ENCODE measurements at regions not wholly inside any gene's neighbourhood (a gene's known extent, or its start where the extent isn't known, plus 50 kb on each side); places are given as distances from the start of the nearest gene placed in this dataset.

DNA sequence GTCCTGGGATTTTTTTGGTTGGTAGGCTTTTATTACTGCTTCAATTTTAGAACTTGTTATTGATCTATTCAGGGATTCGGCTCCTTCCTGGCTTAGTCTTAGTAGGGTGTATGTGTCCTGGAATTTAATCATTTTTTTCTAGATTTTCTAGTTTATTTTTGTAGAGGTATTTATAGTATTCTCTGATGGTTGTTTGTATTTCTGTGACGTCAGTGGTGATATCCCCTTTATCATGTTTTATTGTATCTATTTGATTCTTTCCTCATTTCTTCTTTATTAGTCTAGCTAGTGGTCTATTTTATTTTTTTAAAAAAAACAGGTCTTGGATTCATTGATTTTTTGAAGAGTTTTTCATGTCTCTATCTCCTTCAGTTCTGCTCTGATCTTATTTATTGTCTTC lies 193.3 kb upstream of the MAP2 start:
- no peak overlapping the region for H3K27ac ChIP-seq (ENCODE audit: low read length)
- TF ChIP-seq EZH2 (IDR thresholded peaks at IDR 0.05; ENCODE audit: borderline replicate concordance, insufficient read depth, low read length, poor library complexity, severe bottlenecking): no peak
- TF ChIP-seq RAD21 (conservative IDR thresholded peaks at IDR 0.05): no peak
- TF ChIP-seq SMC3 (conservative IDR thresholded peaks at IDR 0.05; ENCODE audit: poor library complexity): no peak
- no peak for TF ChIP-seq POLR2AphosphoS5 (IDR thresholded peaks at IDR 0.05)
- TF ChIP-seq MXI1 (conservative IDR thresholded peaks at IDR 0.05; ENCODE audit: poor library complexity, severe bottlenecking): no peak
- TF ChIP-seq, protein P1, sequence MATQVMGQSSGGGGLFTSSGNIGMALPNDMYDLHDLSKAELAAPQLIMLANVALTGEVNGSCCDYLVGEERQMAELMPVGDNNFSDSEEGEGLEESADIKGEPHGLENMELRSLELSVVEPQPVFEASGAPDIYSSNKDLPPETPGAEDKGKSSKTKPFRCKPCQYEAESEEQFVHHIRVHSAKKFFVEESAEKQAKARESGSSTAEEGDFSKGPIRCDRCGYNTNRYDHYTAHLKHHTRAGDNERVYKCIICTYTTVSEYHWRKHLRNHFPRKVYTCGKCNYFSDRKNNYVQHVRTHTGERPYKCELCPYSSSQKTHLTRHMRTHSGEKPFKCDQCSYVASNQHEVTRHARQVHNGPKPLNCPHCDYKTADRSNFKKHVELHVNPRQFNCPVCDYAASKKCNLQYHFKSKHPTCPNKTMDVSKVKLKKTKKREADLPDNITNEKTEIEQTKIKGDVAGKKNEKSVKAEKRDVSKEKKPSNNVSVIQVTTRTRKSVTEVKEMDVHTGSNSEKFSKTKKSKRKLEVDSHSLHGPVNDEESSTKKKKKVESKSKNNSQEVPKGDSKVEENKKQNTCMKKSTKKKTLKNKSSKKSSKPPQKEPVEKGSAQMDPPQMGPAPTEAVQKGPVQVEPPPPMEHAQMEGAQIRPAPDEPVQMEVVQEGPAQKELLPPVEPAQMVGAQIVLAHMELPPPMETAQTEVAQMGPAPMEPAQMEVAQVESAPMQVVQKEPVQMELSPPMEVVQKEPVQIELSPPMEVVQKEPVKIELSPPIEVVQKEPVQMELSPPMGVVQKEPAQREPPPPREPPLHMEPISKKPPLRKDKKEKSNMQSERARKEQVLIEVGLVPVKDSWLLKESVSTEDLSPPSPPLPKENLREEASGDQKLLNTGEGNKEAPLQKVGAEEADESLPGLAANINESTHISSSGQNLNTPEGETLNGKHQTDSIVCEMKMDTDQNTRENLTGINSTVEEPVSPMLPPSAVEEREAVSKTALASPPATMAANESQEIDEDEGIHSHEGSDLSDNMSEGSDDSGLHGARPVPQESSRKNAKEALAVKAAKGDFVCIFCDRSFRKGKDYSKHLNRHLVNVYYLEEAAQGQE (IDR thresholded peaks at IDR 0.05; ENCODE audit: borderline replicate concordance): no peak
- TF ChIP-seq EP300 (conservative IDR thresholded peaks at IDR 0.05; ENCODE audit: poor library complexity, severe bottlenecking): no peak
- TF ChIP-seq CTCF (IDR thresholded peaks at IDR 0.05; ENCODE audit: poor library complexity, severe bottlenecking): no peak
- no peak for TF ChIP-seq TAF1 (IDR thresholded peaks at IDR 0.05; ENCODE audit: low read depth)
- no peaks in the 10 kb centered on the region for H4K20me1 ChIP-seq (ENCODE audit: insufficient read depth)
- no peak overlapping the region for H3K9ac ChIP-seq (ENCODE audit: low read length)
- H3K27me3 ChIP-seq (ENCODE audit: insufficient read depth, low read depth, low read length): no peaks in the 10 kb centered on the region
- H3K79me2 ChIP-seq (replicated peaks; ENCODE audit: insufficient read depth, low read length): no peaks in the 10 kb centered on the region
- no peak overlapping the region for H2AFZ ChIP-seq (ENCODE audit: low read depth, low read length)
- H3K9me3 ChIP-seq (ENCODE audit: low read length): no peaks in the 10 kb centered on the region
- H3F3A ChIP-seq (ENCODE audit: insufficient read depth, low read length, poor library complexity, severe bottlenecking): no peaks in the 10 kb centered on the region
- no peak overlapping the region for H3K4me2 ChIP-seq (ENCODE audit: low read length)
- H3K36me3 ChIP-seq (ENCODE audit: insufficient read depth, low read length): no peaks in the 10 kb centered on the region
- no peaks in the 10 kb centered on the region for H3K9me2 ChIP-seq (ENCODE audit: insufficient read depth, low read length)
- no peak overlapping the region for H3K4me3 ChIP-seq (ENCODE audit: low read length)

DNA sequence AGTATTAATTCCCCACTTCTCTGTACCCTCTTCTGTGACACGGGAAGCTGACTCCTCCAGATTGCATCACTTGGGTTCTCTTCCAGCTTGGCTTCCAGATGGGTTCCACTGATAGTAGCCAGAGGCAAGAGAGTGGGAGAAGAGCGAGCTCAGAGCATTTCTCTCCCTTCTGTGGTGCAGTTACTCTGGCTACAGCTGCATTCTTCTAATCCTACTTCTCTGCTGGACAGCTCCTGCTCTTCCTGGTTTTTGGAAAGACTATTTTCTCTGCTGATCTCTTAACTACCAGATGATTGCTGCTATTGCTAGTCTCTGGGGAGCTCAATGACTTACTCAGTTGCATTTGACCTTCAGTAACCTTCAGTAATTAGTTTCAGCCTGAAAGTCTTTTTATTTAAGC lies 187.5 kb upstream of the MAP2 start:
- TF ChIP-seq MXI1 (conservative IDR thresholded peaks at IDR 0.05; ENCODE audit: poor library complexity, severe bottlenecking) (no peak), CTCF (IDR thresholded peaks at IDR 0.05; ENCODE audit: poor library complexity, severe bottlenecking) (no peak), SMC3 (conservative IDR thresholded peaks at IDR 0.05; ENCODE audit: poor library complexity) (no peak), POLR2AphosphoS5 (IDR thresholded peaks at IDR 0.05) (no peak), TAF1 (IDR thresholded peaks at IDR 0.05; ENCODE audit: low read depth) (no peak), RAD21 (conservative IDR thresholded peaks at IDR 0.05) (no peak), EZH2 (IDR thresholded peaks at IDR 0.05; ENCODE audit: borderline replicate concordance, insufficient read depth, low read length, poor library complexity, severe bottlenecking) (no peak), EP300 (conservative IDR thresholded peaks at IDR 0.05; ENCODE audit: poor library complexity, severe bottlenecking) (no peak)
- TF ChIP-seq, protein P1 (IDR thresholded peaks at IDR 0.05; ENCODE audit: borderline replicate concordance): no peak
- H3K27me3 ChIP-seq (ENCODE audit: insufficient read depth, low read depth, low read length): no peaks in the 10 kb centered on the region

More for the DNA sequence above, 187.5 kb upstream of the MAP2 start:
- H3K4me2 ChIP-seq (ENCODE audit: low read length): no peak overlapping the region
- H3K27ac ChIP-seq (ENCODE audit: low read length): no peak overlapping the region
- no peaks in the 10 kb centered on the region for H3K9me3 ChIP-seq (ENCODE audit: low read length)
- H3K4me3 ChIP-seq (ENCODE audit: low read length): no peak overlapping the region
- no peaks in the 10 kb centered on the region for H4K20me1 ChIP-seq (ENCODE audit: insufficient read depth)
- no peaks in the 10 kb centered on the region for H3K9me2 ChIP-seq (ENCODE audit: insufficient read depth, low read length)
- no peak overlapping the region for H2AFZ ChIP-seq (ENCODE audit: low read depth, low read length)
- H3F3A ChIP-seq (ENCODE audit: insufficient read depth, low read length, poor library complexity, severe bottlenecking): no peaks in the 10 kb centered on the region
- no peaks in the 10 kb centered on the region for H3K36me3 ChIP-seq (ENCODE audit: insufficient read depth, low read length)
- H3K9ac ChIP-seq (ENCODE audit: low read length): no peak overlapping the region
- no peaks in the 10 kb centered on the region for H3K79me2 ChIP-seq (replicated peaks; ENCODE audit: insufficient read depth, low read length)
